ENCODE measurements at regions not wholly inside any gene's neighbourhood (a gene's known extent, or its start where the extent isn't known, plus 50 kb on each side); places are given as distances from the start of the nearest gene placed in this dataset.
"Not testable (repeated sequence)": the region's sequence is repeated elsewhere in the genome, so short reads cannot be mapped to it uniquely, and the experiment has no call there.

DNA sequence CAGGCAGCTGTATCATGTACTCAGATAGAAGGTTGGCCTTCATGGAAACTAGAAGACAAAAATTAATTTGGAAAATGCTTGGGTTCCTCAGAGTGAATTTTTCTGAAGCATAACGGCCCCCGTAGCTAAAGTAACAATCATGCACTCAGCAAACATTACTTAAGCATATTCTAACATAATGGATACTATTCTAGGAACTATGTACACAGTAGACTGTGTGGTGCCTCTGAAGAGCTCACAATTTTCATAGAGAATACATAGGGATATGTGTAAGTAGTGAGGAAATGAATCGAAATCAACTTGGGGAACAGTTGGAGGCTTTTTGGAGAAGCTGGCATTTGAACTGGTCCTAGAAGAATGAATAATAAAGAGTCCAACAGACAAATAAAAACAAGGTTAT is 1045.0 kb downstream of the GLUD2 start:
- no peak for DNase-seq

DNA sequence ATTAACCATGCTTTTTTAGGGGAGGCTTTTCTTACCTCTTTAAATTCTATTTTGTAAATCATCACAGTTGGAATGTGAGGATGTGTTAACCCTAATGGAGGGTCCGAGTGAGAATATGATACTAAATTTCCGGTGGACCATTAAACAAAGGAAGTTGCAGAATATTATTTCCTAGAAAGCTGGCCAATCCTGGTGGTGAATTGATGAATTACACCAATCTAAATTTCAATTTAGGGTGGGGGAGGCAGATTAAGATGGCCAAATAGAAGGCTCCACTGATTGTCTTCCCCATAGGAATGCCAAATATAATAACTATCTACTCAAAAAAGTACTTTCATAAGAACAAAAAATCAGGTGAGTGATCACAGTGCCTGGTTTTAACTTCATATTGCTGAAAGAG is 1045.6 kb downstream of the GLUD2 start:
- no peak for DNase-seq

DNA sequence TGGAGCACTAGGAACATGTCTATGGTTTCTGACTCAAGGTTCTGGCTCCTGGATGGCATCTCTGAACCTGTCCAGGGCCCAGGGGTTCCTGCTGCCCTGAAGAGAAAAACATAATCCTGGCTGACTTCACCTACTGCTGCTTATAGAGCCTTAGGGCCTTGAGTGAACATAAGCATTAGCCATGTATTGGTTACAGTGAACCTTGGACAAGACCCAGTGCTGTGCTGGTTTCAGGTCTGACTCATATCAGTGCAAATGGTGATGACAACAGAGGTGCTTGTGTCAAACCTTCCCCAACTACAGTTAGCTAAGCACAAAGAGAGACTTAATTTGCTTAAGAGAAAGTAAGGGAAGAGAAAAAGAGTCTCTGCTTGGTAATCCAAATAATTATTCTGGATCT is 1047.2 kb downstream of the GLUD2 start:
- no peak for DNase-seq

DNA sequence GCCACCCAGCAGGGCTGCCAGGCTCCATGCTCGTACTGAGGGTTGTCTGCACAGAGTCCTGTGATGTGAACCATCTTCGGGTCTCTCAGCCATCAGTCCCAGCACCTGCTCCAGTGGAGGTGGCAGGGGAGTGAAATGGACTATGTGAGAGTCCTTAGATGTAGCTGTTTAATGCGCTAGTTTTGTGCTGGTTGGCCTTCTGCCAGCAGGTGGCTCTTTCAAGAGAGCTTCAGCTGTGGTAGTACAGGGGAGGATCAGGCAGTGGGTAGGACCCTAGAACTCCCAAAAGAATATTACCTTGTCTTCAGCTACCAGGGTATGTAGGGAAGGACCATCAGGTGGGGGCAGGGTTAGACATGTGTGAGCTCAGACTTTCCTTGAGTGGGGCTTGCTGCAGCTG is 1066.0 kb downstream of the GLUD2 start:
- no peak for DNase-seq

DNA sequence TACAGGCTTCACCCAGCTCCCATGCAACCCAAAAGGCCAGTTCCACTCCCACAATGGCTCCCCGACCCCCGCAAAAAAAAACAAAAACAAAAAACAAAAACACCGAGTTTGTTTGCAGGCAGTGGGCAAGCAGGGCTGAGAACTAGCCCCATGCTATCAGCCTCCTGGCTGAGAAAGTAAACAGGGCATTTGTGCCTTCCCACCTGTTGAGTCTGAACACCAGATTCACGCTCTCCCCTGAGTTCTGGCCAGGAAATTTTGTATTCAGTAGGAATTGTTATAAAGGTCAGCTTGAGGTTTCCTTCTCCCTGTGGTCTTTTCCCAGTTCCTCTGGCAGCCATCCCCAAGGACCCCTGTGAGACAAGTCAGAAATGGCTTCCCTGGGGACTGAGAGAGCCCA is 1066.5 kb downstream of the GLUD2 start:
- no peak for DNase-seq

DNA sequence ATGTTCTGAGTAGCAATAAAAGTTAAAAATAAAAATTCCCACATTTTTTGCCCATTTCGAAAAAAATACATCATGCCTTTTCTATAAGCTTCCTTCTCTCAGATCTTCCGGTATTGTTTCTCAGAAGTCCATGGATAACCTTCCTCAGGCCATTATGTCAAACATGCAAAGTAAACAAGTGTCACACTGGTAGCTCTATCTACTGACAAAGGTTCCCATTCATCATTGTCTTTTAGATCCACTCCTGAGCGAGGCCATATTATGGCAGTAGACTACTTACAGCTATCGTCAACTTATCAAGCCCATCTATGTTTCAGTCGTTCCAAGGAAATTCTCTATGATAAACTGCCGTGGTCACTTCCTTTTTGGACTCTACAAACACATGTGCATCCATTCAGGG is 1068.2 kb downstream of the GLUD2 start:
- no peak for DNase-seq

DNA sequence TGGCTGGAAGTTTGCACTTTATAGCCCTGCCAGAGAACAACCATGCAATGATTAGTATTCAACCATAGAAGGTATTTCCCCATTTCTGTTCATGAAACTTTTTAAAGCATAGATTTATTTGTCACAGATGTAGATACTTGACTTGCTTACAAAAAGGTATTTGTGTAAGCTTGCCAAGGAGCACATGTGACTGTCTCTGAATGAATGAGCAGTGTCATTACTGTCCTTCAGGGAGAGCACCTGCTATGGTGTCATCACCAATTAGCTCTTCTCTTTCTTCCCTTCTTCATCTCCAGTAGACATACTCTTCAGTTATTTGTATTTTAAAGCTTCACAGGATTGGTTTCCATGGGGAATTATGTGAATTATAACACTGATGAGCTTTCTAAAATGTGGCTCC is 1064.7 kb upstream of the GRIA3 start:
- DNase-seq, result no peak

DNA sequence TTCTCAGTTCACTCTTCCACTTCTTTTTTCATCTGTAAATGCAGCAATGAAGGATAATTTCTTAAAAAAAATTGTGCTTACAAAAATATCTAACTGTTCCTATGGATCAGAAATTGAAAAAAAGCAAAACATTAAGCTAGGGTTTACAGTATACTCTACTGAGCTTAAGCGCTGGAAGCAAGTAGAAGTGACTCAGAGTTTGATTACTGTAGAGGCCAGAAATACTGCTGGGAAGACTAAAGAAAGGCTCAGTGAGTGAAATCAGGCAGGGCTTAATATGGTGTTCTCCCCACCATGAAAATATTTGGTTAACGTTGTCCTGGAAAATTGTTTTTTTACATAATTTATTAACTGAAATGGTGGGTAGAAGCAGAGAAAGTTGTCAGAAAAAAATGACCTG is 1061.8 kb upstream of the GRIA3 start:
- no peak for DNase-seq

DNA sequence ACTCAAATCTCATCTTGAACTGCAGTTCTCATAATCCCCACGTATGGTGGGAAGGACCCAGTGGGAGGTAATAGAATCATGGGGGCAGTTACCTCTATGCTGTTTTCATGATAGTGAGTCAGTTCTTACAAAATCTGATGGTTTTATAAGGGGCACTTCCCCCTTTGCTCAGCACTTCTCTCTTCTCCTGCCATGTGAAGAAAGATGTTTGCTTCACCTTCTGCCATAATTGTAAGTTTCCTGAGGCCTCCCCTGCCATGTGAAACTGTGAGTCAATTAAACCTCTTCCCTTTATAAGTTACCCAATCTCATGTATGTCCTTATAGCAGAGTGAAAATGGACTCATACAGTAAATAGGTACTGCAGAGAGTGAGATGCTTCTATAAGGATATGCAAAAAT is 1050.6 kb upstream of the GRIA3 start:
- no peak for DNase-seq

DNA sequence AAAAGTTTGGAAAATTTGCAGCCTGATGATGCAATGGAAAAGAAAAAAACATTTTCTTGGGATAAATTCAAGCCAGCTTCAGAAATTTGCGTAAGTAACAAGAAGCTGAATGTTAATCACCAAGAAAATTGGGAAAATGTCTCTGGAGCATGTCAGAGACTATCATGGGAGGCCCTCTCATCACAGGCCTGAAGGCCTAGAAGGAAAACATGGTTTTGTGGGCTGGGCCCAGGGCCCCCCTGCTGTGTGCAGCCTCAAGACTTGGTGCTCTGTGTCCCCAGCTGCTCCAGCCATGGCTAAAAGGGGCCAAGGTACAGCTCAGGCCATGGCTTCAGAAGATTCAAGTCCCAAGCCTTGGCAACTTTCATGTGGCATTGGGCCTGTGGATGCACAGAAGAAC is 1049.8 kb upstream of the GRIA3 start:
- no peak for DNase-seq

DNA sequence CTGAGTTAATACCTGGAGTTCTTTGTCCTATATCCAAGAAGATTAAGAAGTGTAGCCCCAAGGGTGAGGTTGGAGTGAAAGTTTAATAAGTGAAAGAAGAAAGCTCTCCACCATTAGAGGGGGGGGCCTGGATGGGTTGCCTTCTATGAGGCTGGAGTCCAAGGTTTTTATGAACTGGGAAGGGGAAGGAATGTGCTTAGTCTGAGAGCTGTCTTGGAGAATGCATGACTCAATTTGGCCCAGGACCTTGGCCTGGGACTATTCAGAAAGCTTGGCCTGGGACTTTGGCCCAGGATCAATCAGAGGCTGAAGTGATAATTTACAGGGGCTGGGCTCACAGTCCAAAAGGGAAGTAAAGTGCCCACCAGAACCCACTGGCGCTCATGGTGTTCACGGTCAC is 1049.0 kb upstream of the GRIA3 start:
- DNase-seq, result no peak

DNA sequence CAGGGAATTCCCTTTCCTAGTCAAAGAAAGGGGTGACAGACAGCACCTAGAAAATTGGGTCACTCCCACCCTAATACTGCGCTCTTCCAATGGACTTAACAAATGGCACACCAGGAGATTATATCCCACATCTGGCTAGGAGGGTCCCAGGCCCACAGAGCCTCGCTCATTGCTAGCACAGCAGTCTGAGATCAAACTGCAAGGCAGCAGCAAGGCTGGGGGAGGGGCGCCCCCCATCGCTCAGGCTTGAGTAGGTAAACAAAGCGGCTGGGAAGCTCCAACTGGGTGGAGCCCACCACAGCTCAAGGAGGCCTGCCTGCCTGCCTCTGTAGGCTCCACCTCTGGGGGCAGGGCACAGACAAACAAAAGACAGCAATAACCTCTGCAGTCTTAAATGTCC is 1043.9 kb upstream of the GRIA3 start:
- not testable (repeated sequence) for DNase-seq

DNA sequence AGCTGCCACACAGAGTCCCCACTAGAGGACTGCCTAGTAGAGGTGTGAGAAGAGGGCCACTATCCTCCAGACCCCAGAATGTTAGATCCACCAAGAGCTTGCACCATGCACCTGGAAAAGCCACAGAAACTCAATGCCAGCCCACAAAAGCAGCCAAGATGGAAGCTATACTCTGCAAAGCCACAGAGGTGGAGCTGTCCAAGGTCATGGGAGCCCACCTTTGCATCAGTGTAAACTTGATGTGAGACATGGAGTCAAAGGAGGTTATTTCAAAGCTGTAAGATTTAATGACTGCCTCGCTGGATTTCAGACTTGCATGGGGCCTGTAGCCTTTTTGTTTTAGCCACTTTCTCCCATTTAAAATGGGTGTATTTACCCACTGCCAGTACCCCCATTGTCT is 1030.1 kb upstream of the GRIA3 start:
- no peak for DNase-seq

DNA sequence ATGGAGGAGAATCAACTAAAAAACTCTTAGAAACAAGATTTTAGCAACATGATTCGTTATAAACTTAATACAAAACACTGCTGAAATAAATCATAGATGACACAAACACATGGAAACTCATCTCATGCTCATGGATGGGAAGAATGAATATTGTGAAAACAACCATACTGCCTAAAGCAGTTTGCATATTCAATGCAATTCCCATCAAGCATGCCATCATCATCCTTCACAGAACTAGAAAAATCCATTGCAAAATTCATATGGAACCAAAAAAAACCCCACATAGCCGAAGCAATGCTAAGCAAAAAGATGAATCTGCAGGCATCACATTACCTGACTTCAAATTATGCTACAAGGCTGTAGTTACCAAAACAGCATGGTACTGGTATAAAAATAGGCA is 1015.8 kb upstream of the GRIA3 start:
- no peak for DNase-seq

DNA sequence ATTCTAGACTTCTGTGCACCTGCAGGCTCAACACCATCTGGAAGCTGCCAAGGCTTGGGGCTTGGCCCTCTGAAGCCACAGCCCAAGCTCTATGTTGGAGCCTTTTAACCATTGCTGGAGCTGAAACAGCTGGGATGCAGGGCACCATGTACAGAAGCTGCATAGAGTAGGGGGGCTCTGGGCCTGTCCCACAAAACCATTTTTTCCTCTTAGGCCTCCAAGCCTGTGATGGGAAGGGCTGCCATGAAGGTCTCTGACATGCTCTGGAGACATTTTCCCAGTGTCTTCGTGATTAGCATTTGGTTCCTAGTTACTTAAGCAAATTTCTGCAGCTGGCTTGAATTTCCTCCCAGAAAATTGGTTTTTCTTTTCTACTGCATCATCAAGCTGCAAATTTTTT is 999.3 kb upstream of the GRIA3 start:
- no peak for DNase-seq

DNA sequence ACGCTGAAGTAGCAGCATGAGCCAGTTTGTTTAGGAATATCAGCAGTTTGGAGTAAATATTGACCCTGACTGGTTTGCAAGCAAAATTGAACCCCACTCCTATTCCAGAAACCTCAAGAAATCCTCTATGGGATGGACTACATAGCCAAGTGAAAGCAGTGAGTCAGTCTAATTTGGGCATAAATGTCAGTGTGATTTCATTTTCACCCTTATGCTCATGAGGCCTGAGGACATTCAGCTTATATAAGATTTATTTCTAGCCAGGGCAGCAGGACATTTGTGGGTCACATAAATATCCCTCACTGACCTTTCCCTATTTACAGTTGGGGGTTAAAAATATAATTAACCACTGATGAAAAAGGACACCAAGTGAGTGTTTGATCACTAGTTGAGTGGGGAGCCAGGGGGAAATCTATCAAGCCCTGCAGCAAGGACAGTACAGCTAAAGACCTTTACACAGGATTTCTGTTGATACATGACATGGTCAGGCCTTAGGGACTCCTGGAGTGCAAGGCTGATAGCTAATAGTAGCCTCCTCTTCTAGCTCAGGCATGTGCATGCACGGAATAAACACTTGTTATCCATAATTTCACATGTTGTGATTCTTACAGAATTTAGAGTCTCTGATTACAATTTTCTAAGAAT is 996.9 kb upstream of the GRIA3 start:
- no peak for DNase-seq

DNA sequence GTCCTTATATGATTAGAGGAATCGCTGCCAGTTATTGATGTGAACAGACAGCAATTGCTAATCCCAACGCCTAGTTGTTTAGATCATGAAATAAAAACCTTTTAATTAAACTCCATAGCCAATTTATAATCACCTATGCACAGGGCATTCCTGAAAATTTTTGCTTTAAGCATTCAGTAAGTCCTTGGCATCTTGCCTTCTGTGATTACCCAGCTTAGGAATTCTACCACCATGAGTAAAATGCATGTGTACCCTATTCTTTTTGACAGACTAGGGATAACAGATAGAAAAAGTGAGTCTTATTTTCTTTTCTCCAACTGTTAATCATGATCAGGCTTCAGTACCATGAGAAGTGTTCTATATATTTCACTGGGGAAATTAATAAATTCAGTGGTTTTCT is 995.3 kb upstream of the GRIA3 start:
- no peak for DNase-seq

DNA sequence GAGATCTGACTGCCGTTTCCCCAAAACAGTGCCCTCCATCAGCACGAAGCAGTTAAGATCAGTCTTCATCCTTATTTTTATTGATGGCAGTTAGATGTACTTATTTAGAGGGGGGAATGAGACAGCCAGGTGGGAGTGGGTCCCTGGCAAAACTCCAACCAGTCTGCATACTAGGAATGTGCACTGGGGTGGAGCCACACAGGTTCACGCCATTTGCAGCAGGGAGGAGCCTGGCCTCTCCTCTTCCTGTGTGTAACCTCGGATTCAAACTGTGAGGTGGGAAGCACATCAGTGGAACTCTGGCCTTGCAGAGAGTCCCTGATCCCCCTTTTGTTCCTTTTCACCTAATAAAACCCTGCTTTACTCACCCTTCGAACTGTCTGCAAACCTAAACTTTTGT is 987.7 kb upstream of the GRIA3 start:
- no peak for DNase-seq

DNA sequence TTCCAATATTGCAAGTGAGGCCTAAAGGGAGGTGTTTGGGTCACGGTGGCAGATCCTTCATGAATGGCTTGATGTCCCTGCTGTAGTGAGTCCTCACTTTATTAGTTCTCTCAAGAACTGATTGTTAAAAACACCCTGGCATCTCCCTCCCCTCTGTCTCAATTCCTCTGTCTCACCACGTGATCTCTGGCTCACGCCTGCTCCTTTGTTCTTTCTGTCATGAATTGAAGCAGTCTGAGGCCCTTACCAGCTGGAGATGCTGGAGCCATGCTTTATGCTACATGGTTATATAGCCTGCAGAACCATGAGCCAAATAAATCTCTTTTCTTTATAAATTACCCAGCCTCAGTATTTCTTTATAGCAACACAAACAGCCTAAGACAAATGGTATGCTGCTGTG is 980.7 kb upstream of the GRIA3 start:
- DNase-seq, result no peak

DNA sequence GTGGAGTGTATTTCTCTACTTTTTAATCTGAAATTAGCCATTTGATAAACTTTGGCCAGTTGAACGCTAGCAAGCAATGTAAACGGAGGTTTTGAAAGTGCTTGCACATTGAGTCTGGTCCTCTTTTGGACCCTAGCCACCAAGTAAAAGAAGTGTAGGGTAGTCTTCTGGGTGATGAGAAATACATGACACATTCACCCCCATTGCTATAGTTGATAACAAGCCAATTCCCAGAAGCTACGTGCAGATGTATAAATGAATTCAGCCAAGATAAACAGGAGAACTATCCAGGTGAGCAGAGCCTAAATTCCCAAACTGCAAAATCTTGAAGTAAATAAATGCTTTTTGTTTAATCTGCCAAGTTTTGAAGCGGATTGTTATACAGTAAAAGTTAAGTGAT is 965.4 kb upstream of the GRIA3 start:
- DNase-seq, result no peak

DNA sequence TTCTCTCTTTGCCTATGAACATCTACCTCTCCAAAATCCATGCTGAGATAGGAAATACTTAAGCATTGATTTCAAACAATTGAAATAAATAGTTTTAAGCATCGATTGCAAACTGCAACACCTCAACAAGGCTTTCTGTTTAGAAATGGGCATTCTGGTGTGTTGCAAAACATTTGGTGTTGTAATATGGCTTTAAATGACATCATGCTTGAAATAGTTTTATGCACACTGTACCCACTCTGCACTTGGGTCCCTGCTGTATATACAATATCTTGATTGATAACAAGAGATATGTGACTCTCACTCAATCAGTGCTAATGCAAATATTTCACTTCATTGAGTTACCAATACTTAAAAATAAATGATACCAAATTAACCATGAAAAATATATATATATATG is 964.9 kb upstream of the GRIA3 start:
- DNase-seq, result no peak

DNA sequence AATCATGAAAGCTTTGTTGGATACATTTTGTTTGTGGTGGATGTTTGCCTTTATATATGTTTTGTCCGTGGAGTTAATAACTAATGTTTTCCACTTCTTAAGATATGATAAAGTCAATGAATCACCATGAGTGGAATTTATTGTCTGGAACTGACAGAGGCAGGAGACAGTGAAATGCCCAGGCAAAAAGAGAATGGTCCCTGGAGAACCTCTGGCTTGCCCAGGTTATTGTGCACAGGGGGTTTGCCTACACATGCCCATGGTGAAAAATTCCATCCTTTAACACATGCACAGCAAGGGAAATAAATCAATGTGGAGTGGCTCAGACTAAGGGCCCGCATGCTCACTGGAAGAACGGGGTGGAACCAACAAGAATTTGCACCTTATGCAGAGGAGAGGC is 964.3 kb upstream of the GRIA3 start:
- no peak for DNase-seq

DNA sequence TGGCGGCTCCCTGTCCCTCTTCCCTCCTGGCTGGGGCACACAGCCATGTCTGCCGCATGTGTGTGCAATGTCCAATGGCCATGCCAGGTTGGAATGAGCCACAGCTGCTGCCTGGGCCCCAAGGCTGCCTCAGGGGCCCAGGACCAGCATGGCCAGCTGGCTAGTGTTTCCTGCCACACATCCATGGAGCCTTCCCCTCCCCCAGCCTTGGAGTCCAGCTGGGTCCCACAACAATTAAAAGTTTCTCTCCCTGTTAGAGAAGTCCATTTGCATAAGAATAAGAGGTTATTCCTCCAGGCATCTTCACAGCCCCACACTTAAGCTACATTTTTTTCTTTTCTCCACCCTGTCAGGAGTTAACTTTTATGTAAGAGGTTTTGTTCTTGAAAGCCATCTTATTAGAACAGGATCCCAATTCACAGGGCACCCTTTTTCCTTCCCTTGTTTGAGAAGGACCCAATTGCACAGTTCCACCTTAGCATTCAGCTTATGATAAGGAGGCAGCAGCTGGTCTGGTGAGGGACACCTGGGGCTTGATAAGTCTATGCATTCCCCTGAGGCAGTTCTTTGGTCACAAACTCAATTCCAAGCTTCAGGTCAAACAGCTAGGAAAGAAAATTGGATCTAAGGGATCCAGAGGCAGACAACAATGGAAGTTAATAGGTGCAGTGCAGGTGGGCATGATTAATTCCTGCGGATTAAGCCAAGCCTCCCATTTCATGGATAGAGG is 963.3 kb upstream of the GRIA3 start:
- DNase-seq, result no peak

DNA sequence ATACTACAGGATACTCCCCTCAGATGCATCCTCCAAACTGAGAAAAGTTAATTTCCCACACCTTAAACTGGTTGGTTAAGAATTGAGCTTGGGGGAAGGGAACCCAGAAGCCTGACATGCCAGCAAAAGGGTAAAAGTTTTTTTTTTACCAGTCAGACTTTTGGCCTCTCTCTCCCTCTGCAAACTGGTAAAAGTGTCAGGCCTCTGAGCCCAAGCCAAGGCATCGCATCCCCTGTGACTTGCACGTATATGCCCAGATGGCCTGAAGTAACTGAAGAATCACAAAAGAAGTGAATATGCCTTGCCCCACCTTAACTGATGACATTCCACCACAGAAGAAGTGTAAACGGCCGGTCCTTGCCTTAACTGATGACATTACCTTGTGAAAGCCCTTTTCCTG is 962.3 kb upstream of the GRIA3 start:
- not testable (repeated sequence) for DNase-seq

DNA sequence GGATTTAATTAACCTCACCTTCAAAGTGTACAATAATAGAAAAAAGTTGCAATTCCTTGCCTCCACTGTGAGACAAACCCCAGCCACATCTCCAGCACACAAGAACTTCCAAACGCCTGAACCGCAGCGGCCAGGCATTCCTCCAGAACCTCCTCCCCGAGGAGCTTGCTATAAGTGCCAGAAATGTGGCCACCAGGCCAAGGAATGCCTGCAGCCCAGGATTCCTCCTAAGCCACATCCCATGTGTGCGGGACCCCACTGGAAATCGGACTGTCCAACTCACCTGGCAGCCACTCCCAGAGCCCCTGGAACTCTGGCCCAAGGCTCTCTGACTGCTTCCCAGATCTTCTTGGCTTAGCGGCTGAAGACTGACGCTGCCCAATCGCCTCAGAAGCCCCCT is 959.9 kb upstream of the GRIA3 start:
- not testable (repeated sequence) for DNase-seq

Data from CD4-positive, alpha-beta T cell treated with Interleukin-17A for 1 hour (primary cell).